ENCODE measurements at regions not wholly inside any gene's neighbourhood (a gene's known extent, or its start where the extent isn't known, plus 50 kb on each side); places are given as distances from the start of the nearest gene placed in this dataset.
A peak's percentile ranks its signal among the peaks of the same experiment; 100 is the strongest.

GRCh38 chr13:64680739-64681138 is 2549.4 kb downstream of the PCDH9 start:
- no peak overlapping the region for H3K27ac ChIP-seq (ENCODE audit: low read depth, low read length)
- no peak overlapping the region for H3K56ac ChIP-seq (ENCODE audit: low read length)
- no peak overlapping the region for H3K4me3 ChIP-seq (ENCODE audit: low read length)
- no CpG with 5 or more reads among the region's 1 CpG for WGBS (ENCODE audit: extremely low coverage, insufficient coverage, low lambda C conversion rate)
- H2BK120ac ChIP-seq (ENCODE audit: low read depth, low read length) = no peak overlapping the region
- no peak overlapping the region for H3K9ac ChIP-seq (ENCODE audit: low read length)
- H3K4ac ChIP-seq (ENCODE audit: low read depth, low read length) = no peak overlapping the region
- no peak overlapping the region for H3K4me2 ChIP-seq (ENCODE audit: low read length)
- no peak overlapping the region for H3K18ac ChIP-seq (ENCODE audit: low read length)
- H3K27me3 ChIP-seq (ENCODE audit: insufficient read depth, low read length, poor library complexity) = no peaks in the 10 kb centered on the region
- DNase-seq = no peak
- H3K79me1 ChIP-seq (ENCODE audit: low read length) = no peaks in the 10 kb centered on the region
- no peaks in the 10 kb centered on the region for H3K4me1 ChIP-seq (ENCODE audit: control insufficient read depth, low read depth, low read length)
- H2AK5ac ChIP-seq (ENCODE audit: low read length) = no peak overlapping the region
- no peak overlapping the region for H3K23ac ChIP-seq (ENCODE audit: low read length)
- no peak overlapping the region for H2BK5ac ChIP-seq (ENCODE audit: low read length)
- H3K79me2 ChIP-seq (ENCODE audit: control insufficient read depth, insufficient read depth, low read length) = no peaks in the 10 kb centered on the region
- H4K5ac ChIP-seq (ENCODE audit: low read length) = no peak overlapping the region
- no peak overlapping the region for H2BK15ac ChIP-seq (replicated peaks; ENCODE audit: low read depth)
- no peaks in the 10 kb centered on the region for H3K36me3 ChIP-seq (ENCODE audit: control insufficient read depth, insufficient read depth, low read length)
- H4K8ac ChIP-seq (ENCODE audit: low read depth, low read length) = no peak overlapping the region

GRCh38 chr13:64675255-64675892 is 2554.8 kb downstream of the PCDH9 start:
- Histone ChIP-seq H3K9ac (ENCODE audit: low read length) (no peak overlapping the region), H3K4me3 (ENCODE audit: low read length) (no peak overlapping the region), H2BK120ac (ENCODE audit: low read depth, low read length) (no peak overlapping the region), H4K8ac (ENCODE audit: low read depth, low read length) (peak overlapping the region; percentile 76), H3K27me3 (ENCODE audit: insufficient read depth, low read length, poor library complexity) (no peaks in the 10 kb centered on the region), H3K18ac (ENCODE audit: low read length) (no peak overlapping the region), H3K79me2 (ENCODE audit: control insufficient read depth, insufficient read depth, low read length) (no peaks in the 10 kb centered on the region), H3K4me2 (ENCODE audit: low read length) (no peak overlapping the region), H3K4me1 (ENCODE audit: control insufficient read depth, low read depth, low read length) (no peaks in the 10 kb centered on the region), H4K5ac (ENCODE audit: low read length) (no peak overlapping the region), H2BK15ac (replicated peaks; ENCODE audit: low read depth) (no peak overlapping the region), H3K23ac (ENCODE audit: low read length) (no peak overlapping the region), H2AK5ac (ENCODE audit: low read length) (no peak overlapping the region), H3K56ac (ENCODE audit: low read length) (no peak overlapping the region), H3K27ac (ENCODE audit: low read depth, low read length) (no peak overlapping the region), H3K79me1 (ENCODE audit: low read length) (no peaks in the 10 kb centered on the region), H3K36me3 (ENCODE audit: control insufficient read depth, insufficient read depth, low read length) (no peaks in the 10 kb centered on the region), H3K4ac (ENCODE audit: low read depth, low read length) (no peak overlapping the region), H2BK5ac (ENCODE audit: low read length) (no peak overlapping the region)
- DNase-seq = peak; percentile 38
- WGBS (ENCODE audit: extremely low coverage, insufficient coverage, low lambda C conversion rate) = no CpG with 5 or more reads among the region's 6 CpGs

GRCh38 chr13:64674126-64674525 is 2556.0 kb downstream of the PCDH9 start:
- no peak overlapping the region for H2BK15ac ChIP-seq (replicated peaks; ENCODE audit: low read depth)
- H3K79me2 ChIP-seq (ENCODE audit: control insufficient read depth, insufficient read depth, low read length) = no peaks in the 10 kb centered on the region
- H3K9ac ChIP-seq (ENCODE audit: low read length) = no peak overlapping the region
- no peak overlapping the region for H3K27ac ChIP-seq (ENCODE audit: low read depth, low read length)
- H3K4ac ChIP-seq (ENCODE audit: low read depth, low read length) = no peak overlapping the region
- H4K8ac ChIP-seq (ENCODE audit: low read depth, low read length) = no peak overlapping the region
- H3K4me3 ChIP-seq (ENCODE audit: low read length) = no peak overlapping the region
- no peaks in the 10 kb centered on the region for H3K36me3 ChIP-seq (ENCODE audit: control insufficient read depth, insufficient read depth, low read length)
- H4K5ac ChIP-seq (ENCODE audit: low read length) = no peak overlapping the region
- no peaks in the 10 kb centered on the region for H3K79me1 ChIP-seq (ENCODE audit: low read length)
- H3K56ac ChIP-seq (ENCODE audit: low read length) = no peak overlapping the region
- WGBS (ENCODE audit: extremely low coverage, insufficient coverage, low lambda C conversion rate) = no CpG with 5 or more reads among the region's 2 CpGs
- no peak overlapping the region for H3K18ac ChIP-seq (ENCODE audit: low read length)
- no peak for DNase-seq
- H2BK5ac ChIP-seq (ENCODE audit: low read length) = no peak overlapping the region
- H3K4me2 ChIP-seq (ENCODE audit: low read length) = no peak overlapping the region
- no peak overlapping the region for H3K23ac ChIP-seq (ENCODE audit: low read length)
- no peaks in the 10 kb centered on the region for H3K27me3 ChIP-seq (ENCODE audit: insufficient read depth, low read length, poor library complexity)
- no peak overlapping the region for H2BK120ac ChIP-seq (ENCODE audit: low read depth, low read length)
- H3K4me1 ChIP-seq (ENCODE audit: control insufficient read depth, low read depth, low read length) = no peaks in the 10 kb centered on the region
- H2AK5ac ChIP-seq (ENCODE audit: low read length) = no peak overlapping the region

DNA sequence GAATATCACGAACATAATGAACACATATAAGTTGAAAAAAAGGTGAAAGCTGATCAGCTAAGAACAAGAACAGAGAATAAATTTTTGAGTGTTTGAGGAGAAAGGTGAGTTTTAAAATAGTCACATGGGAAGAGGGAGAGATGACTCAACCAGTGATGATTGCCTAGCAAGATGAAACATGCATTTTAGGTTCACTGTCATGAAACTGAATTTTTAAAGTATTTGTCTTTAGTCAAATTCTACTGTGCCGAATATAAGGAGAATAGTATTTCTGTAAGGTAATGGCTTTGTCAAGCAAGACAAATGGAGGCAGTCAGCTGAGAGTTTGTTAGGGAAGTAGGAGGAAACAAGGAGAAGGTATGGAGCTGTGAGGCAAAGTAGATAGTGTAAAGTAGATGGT is 2557.4 kb downstream of the PCDH9 start:
- Histone ChIP-seq H3K27ac (ENCODE audit: low read depth, low read length) (no peak overlapping the region), H3K18ac (ENCODE audit: low read length) (no peak overlapping the region), H3K27me3 (ENCODE audit: insufficient read depth, low read length, poor library complexity) (no peaks in the 10 kb centered on the region), H3K36me3 (ENCODE audit: control insufficient read depth, insufficient read depth, low read length) (no peaks in the 10 kb centered on the region), H3K23ac (ENCODE audit: low read length) (no peak overlapping the region), H2AK5ac (ENCODE audit: low read length) (no peak overlapping the region), H2BK120ac (ENCODE audit: low read depth, low read length) (no peak overlapping the region), H4K5ac (ENCODE audit: low read length) (no peak overlapping the region), H3K56ac (ENCODE audit: low read length) (no peak overlapping the region), H3K4me1 (ENCODE audit: control insufficient read depth, low read depth, low read length) (no peaks in the 10 kb centered on the region), H2BK5ac (ENCODE audit: low read length) (no peak overlapping the region), H3K4me3 (ENCODE audit: low read length) (no peak overlapping the region), H4K8ac (ENCODE audit: low read depth, low read length) (no peak overlapping the region), H3K79me1 (ENCODE audit: low read length) (no peaks in the 10 kb centered on the region), H3K79me2 (ENCODE audit: control insufficient read depth, insufficient read depth, low read length) (no peaks in the 10 kb centered on the region), H2BK15ac (replicated peaks; ENCODE audit: low read depth) (no peak overlapping the region), H3K4ac (ENCODE audit: low read depth, low read length) (no peak overlapping the region), H3K9ac (ENCODE audit: low read length) (no peak overlapping the region), H3K4me2 (ENCODE audit: low read length) (no peak overlapping the region)
- DNase-seq = no peak
- WGBS (ENCODE audit: extremely low coverage, insufficient coverage, low lambda C conversion rate) = no CpG with 5 or more reads among the region's 2 CpGs

GRCh38 chr13:64662887-64663593 is 2567.1 kb downstream of the PCDH9 start:
- Histone ChIP-seq H3K4me3 (ENCODE audit: low read length) (no peak overlapping the region), H3K4me1 (ENCODE audit: control insufficient read depth, low read depth, low read length) (no peaks in the 10 kb centered on the region), H4K5ac (ENCODE audit: low read length) (no peak overlapping the region), H3K23ac (ENCODE audit: low read length) (no peak overlapping the region), H2BK5ac (ENCODE audit: low read length) (no peak overlapping the region), H3K56ac (ENCODE audit: low read length) (no peak overlapping the region), H2BK120ac (ENCODE audit: low read depth, low read length) (no peak overlapping the region), H3K36me3 (ENCODE audit: control insufficient read depth, insufficient read depth, low read length) (no peaks in the 10 kb centered on the region), H3K18ac (ENCODE audit: low read length) (no peak overlapping the region), H2BK15ac (replicated peaks; ENCODE audit: low read depth) (no peak overlapping the region), H3K79me1 (ENCODE audit: low read length) (no peaks in the 10 kb centered on the region), H4K8ac (ENCODE audit: low read depth, low read length) (no peak overlapping the region), H3K4ac (ENCODE audit: low read depth, low read length) (no peak overlapping the region), H3K27ac (ENCODE audit: low read depth, low read length) (no peak overlapping the region), H3K9ac (ENCODE audit: low read length) (no peak overlapping the region), H3K27me3 (ENCODE audit: insufficient read depth, low read length, poor library complexity) (no peaks in the 10 kb centered on the region), H3K79me2 (ENCODE audit: control insufficient read depth, insufficient read depth, low read length) (no peaks in the 10 kb centered on the region), H2AK5ac (ENCODE audit: low read length) (no peak overlapping the region), H3K4me2 (ENCODE audit: low read length) (no peak overlapping the region)
- WGBS (ENCODE audit: extremely low coverage, insufficient coverage, low lambda C conversion rate) = no CpG with 5 or more reads among the region's 7 CpGs
- DNase-seq = no peak

GRCh38 chr13:64648293-64648692 is 2581.8 kb downstream of the PCDH9 start:
- DNase-seq = no peak
- no peak overlapping the region for H2BK120ac ChIP-seq (ENCODE audit: low read depth, low read length)
- no peaks in the 10 kb centered on the region for H3K79me1 ChIP-seq (ENCODE audit: low read length)
- no peaks in the 10 kb centered on the region for H3K36me3 ChIP-seq (ENCODE audit: control insufficient read depth, insufficient read depth, low read length)
- no peak overlapping the region for H3K23ac ChIP-seq (ENCODE audit: low read length)
- H4K5ac ChIP-seq (ENCODE audit: low read length) = no peak overlapping the region
- no peaks in the 10 kb centered on the region for H3K27me3 ChIP-seq (ENCODE audit: insufficient read depth, low read length, poor library complexity)
- no peak overlapping the region for H2AK5ac ChIP-seq (ENCODE audit: low read length)
- H3K9ac ChIP-seq (ENCODE audit: low read length) = no peak overlapping the region
- no peak overlapping the region for H3K4me3 ChIP-seq (ENCODE audit: low read length)
- no peak overlapping the region for H4K8ac ChIP-seq (ENCODE audit: low read depth, low read length)
- H3K27ac ChIP-seq (ENCODE audit: low read depth, low read length) = no peak overlapping the region
- H3K56ac ChIP-seq (ENCODE audit: low read length) = no peak overlapping the region
- peaks cover 2% of the 10 kb centered on the region for H3K4me1 ChIP-seq (ENCODE audit: control insufficient read depth, low read depth, low read length)
- H3K4me2 ChIP-seq (ENCODE audit: low read length) = no peak overlapping the region
- H2BK15ac ChIP-seq (replicated peaks; ENCODE audit: low read depth) = no peak overlapping the region
- no peak overlapping the region for H3K4ac ChIP-seq (ENCODE audit: low read depth, low read length)
- no peaks in the 10 kb centered on the region for H3K79me2 ChIP-seq (ENCODE audit: control insufficient read depth, insufficient read depth, low read length)
- no peak overlapping the region for H3K18ac ChIP-seq (ENCODE audit: low read length)
- no peak overlapping the region for H2BK5ac ChIP-seq (ENCODE audit: low read length)
